GM12878 (cell line): ENCODE measurements at regions not wholly inside any gene's neighbourhood (a gene's known extent, or its start where the extent isn't known, plus 50 kb on each side); places are given as distances from the start of the nearest gene placed in this dataset.

ENCODE experiments used
- ZNF217 ChIP-seq: fragments of 450-650 bp; IDR thresholded peaks from 2 replicates; pipeline ENCODE4 v1.6.1; 2017; ENCODE audit warnings: antibody characterized with exemption, mild to moderate bottlenecking
- TF ChIP-seq, protein P1 (sequence below), 3 experiments: IDR thresholded peaks in 2 of 3; conservative IDR thresholded peaks in 1 of 3; 2 replicates each; pipeline ENCODE4 v1.5.1; 2011; ENCODE audit warnings: low read depth in 3 of 3, low read length in 3 of 3, mild to moderate bottlenecking in 3 of 3, control low read depth in 2 of 3, moderate library complexity in 2 of 3, inconsistent platforms in 1 of 3, mixed read lengths in 1 of 3; ENCODE audit not compliant: control insufficient read depth in 2 of 3, insufficient read depth in 1 of 3; ENCODE audit errors: extremely low read depth in 1 of 3

DNA sequence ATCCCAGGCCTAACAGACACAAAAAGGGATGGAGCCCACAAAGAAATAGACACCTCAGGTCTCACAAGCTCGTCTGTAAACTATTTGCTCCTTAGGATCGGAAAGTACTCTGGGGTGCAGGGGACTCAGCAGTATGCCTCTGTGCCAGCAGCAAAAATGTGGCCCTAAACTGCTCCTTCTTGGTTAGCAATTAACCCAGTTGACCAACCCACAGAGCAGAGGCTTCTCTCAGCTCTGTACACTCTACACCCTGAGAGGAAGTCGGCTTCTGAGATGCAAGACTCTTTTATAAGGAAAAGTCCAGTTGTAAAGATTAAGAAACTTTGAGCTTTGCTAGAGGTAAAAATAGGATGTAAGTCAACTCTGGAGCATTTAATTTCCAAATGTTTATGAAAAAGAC, 156.3 kb upstream of the PRSS58 start:
- no peak for TF ChIP-seq ZNF217
- TF ChIP-seq, protein P1, sequence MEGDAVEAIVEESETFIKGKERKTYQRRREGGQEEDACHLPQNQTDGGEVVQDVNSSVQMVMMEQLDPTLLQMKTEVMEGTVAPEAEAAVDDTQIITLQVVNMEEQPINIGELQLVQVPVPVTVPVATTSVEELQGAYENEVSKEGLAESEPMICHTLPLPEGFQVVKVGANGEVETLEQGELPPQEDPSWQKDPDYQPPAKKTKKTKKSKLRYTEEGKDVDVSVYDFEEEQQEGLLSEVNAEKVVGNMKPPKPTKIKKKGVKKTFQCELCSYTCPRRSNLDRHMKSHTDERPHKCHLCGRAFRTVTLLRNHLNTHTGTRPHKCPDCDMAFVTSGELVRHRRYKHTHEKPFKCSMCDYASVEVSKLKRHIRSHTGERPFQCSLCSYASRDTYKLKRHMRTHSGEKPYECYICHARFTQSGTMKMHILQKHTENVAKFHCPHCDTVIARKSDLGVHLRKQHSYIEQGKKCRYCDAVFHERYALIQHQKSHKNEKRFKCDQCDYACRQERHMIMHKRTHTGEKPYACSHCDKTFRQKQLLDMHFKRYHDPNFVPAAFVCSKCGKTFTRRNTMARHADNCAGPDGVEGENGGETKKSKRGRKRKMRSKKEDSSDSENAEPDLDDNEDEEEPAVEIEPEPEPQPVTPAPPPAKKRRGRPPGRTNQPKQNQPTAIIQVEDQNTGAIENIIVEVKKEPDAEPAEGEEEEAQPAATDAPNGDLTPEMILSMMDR (IDR thresholded peaks at IDR 0.05 in 2 of 3, conservative IDR thresholded peaks at IDR 0.05 in 1 of 3; ENCODE audit: control insufficient read depth in 2 of 3, extremely low read depth in 1 of 3, insufficient read depth in 1 of 3, low read depth in 3 of 3, low read length in 3 of 3) = no peak
